M059J (cell line): ENCODE measurements at regions not wholly inside any gene's neighbourhood (a gene's known extent, or its start where the extent isn't known, plus 50 kb on each side); places are given as distances from the start of the nearest gene placed in this dataset.

Source experiments
- DNase-seq: peaks from one replicate; pipeline ENCODE4 v3.0.0-alpha.2; 2012; ENCODE audit warnings: low read depth

DNA sequence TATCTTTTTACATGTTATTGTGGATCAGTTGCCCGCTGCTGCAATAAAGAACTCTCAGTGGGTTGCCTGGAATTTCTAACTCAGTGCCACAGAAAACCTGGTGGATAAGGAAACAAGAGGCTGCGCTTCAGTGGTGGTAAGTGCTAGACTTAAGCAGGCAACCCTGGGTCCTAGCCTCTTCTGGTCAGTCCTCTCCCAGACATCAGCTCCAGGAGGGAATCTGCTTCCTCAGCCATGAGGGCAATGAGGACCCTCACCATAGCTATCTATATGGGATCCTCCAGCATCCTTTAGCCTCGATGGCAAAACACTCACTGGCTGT lies 490.7 kb upstream of the SULF2 start:
- no peak for DNase-seq

DNA sequence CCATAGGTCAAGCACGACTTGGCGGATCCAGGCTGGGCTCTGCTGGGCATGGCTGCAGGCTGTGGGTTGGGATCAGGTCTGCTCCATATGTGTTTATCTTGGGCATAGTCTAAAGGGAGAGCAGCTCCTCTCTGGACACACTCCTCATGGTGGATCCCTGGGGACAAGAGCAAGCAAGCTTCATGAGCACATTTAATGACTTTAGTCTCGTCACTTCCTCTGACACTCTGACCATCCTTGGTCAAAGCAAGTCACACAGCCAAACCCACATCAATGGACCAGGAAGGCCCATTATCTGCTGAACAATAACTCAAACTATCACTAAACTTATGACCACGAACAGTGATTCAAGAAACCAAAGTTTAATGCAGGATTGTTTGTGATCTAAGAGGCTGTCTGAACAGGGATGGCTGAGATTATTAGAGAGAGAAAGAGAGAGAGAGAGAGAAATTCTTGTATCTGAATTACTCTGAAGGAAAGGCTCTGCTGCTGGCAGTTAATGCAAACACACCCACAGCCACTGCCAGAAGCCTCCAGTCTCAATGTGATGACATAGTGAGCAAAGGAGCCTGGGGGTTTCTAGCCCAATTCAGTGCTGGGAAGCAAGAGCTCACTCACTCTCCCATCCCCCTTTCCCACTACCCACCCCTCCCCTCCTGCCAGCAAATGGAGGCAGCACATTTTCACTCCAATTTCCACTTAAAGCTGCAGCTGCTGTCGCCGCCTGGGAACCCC lies 490.2 kb upstream of the SULF2 start:
- DNase-seq: peak; percentile 38

GRCh38 chr20:48273843-48274242 lies 488.6 kb upstream of the SULF2 start:
- DNase-seq: no peak

GRCh38 chr20:48270885-48271284 lies 485.6 kb upstream of the SULF2 start:
- no peak for DNase-seq

GRCh38 chr20:48267860-48268633 lies 482.8 kb upstream of the SULF2 start:
- no peak for DNase-seq

- no peak for DNase-seq
Observed at GRCh38 chr20:48266571-48266970, 481.3 kb upstream of the SULF2 start.

DNA sequence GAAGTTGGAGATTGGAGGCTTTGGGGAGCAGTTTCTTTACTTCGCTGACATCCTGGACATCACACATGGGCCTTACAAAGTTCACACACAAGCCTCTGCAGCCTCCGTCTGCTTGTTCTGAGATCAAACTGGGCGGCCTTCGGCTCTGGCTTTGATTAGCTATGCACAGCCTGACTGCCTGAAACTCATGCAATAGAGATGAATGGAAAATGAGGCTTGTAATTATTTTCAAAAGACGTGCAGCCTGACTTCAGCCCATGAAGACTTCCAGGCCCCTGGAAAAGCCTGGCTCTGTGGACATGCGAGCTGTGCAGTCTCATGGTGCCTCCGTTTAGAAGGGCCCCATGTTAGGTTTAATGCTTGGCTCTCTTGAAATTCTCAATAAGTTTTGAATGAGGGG lies 480.5 kb upstream of the SULF2 start:
- no peak for DNase-seq

GRCh38 chr20:48262955-48263354 lies 477.7 kb upstream of the SULF2 start:
- DNase-seq: no peak

- DNase-seq: no peak
Observed at GRCh38 chr20:48262466-48262865, 477.2 kb upstream of the SULF2 start.

DNA sequence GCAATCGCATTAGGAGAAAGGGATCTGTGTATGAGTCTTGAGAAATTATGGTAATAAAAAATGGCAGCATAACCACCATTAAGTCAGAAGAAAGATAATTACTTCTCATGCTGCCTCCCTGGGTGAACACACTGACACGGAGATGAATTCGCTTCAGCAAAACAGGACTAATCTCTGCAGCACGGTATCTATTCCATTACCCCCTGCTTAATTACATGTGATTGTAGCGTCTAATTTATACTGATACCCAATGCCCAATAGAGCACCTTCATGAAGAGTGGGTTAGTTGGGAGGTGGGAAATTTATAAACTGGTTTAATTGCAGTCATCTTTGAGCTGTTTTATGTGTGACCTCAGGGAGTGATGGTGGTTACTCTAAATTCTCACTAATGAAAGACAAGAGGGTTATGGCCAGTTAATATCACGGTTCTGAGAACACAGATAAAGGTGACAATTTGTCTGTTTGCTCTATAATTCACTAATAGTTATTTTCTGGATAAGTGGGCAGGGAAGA lies 476.2 kb upstream of the SULF2 start:
- DNase-seq: no peak

GRCh38 chr20:48260129-48260756 lies 475.0 kb upstream of the SULF2 start:
- DNase-seq: no peak

DNA sequence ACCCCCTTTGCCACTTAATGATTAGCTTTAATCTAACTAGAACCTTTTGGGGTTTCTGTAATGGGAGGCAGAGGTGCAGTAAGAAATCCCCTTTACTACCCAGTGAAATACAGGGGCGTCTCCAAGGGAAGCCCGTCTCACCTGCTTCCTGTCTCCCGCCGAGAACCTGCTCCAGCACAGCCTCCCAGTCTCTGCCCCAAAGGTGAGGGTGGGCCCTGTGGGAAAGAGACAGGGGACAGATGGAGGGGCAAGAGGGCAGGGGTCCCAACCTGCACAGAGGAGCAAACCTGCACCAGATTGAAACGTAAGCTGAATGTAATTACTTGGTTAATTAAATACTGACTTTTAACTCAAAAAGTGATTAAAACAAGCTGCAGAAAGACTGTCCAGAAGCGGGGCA lies 474.2 kb upstream of the SULF2 start:
- DNase-seq: no peak

- no peak for DNase-seq
Observed at GRCh38 chr20:48257833-48258232, 472.6 kb upstream of the SULF2 start.

- DNase-seq: no peak
Observed at GRCh38 chr20:48247961-48248360, 462.7 kb upstream of the SULF2 start.

GRCh38 chr20:48246061-48246790 lies 460.9 kb upstream of the SULF2 start:
- no peak for DNase-seq

GRCh38 chr20:48242623-48243022 lies 457.3 kb upstream of the SULF2 start:
- no peak for DNase-seq

DNA sequence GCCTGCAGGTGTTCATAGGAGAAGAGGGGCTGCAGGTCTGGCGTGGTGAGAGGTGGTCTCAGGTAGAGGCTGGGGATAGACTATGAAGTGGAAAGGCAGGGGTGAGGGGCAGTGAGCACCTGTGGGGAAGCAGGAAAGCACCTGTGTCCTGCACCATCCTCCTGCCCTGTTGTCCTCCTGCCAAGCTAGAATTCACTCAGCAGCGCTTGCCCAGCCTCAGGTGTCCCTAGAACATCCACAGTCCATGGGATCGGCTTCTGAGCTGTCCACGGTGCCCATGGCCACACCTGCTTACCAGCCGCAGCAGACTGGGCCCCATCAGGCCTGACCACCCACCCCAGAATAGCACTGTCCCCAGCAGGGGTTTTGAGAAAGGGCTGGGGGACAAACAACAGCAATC lies 456.2 kb upstream of the SULF2 start:
- no peak for DNase-seq

DNA sequence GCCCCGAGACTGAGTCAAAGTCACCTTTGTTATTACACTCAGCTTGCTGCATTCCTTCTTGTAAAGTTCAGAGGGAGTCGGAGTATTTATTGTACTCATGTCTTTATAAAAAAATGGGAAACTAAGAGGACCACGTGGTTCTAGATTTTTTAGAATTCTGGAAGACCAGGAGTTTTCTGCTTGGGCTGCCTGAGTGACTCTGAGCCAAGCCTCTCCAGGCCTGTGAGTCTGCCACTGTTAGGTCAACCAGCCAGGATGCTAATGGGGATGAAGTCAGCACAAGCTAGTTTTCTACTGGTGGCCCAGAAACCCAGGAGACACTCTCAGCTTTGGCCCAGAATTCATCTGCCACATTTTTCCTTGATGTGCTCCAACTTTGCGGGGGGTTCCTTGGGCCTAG lies 453.5 kb upstream of the SULF2 start:
- DNase-seq: no peak

DNA sequence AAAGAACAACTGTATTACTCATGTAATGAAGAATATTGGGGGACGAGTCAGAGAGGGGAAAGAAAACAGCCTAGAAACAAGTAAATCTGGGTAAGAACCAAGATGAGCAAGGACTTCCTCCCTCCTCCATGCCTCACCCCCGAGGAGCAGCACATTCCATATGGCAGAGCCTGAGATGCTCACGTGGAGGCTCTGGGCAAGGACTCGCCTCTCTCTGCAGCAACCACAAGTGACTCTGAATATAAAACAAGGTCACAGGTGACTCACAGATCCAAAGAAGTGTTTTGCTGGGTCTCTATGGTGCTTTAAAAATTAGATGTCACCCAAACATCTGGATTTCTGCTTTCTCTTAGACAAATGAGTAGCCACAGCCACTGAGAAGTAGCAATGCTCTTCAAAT lies 453.0 kb upstream of the SULF2 start:
- DNase-seq: peak; percentile 98

DNA sequence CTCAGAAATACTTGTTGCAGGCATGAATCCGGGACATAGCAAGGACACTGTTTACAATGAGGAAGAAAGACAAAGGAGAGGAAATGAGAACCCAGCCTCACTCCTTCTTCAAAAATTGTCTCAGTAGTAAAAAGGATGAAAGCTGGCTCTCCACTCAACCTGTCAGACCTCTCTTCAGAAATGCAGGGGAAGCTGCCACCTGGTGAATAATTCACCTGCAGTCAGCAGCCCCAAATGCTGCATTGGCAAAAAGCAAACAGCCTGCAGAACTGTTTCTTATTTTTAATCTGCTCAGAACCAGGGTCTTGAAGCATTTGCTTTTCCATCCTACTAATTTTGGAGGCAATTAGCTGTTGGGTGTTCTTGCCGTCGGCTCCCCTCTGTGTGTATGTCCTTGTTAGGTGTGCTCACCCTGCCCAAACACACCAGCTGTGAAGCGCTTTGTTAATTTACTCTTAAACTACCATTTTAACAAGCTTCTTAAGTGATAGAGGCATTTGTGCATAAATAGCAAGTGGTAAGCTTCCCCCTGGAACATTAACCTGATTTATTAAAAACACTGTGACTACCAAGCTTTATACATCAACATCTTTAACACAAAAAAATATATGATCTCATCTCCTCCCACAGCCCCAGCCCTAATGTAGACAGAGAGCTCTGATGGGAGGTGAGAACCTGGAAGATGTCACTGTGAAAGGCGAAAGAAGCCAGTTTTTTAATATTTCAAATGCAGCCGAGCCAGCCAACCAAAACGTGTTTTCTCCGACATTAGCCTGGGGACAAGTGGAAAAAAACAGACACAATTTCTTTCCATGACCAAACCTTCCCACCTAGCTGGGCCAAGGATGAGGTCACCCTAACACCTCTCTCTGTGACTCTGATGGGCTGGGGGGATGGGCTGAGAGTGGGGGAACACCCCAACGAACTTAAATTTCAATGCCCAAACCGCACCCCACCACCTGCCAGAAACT lies 451.0 kb upstream of the SULF2 start:
- DNase-seq: no peak

- no peak for DNase-seq
Observed at GRCh38 chr20:48234951-48235350, 449.7 kb upstream of the SULF2 start.
